ENCODE measurements at regions not wholly inside any gene's neighbourhood (a gene's known extent, or its start where the extent isn't known, plus 50 kb on each side); places are given as distances from the start of the nearest gene placed in this dataset.

- DNase-seq: no peak
Measured at GRCh38 chr6:139553916-139554315, 179.5 kb upstream of the CITED2 start.

- no peak for DNase-seq
Measured at GRCh38 chr6:139551376-139551775, 176.9 kb upstream of the CITED2 start.

- DNase-seq: no peak
Measured at GRCh38 chr6:139550361-139550760, 175.9 kb upstream of the CITED2 start.

GRCh38 chr6:139549561-139550070, 175.2 kb upstream of the CITED2 start:
- DNase-seq: no peak

- DNase-seq: no peak
Measured at GRCh38 chr6:139547804-139548203, 173.4 kb upstream of the CITED2 start.

GRCh38 chr6:139547122-139547776, 172.8 kb upstream of the CITED2 start:
- DNase-seq: no peak

GRCh38 chr6:139546106-139546472, 171.6 kb upstream of the CITED2 start:
- DNase-seq: no peak

- no peak for DNase-seq
Measured at GRCh38 chr6:139545206-139546105, 171.0 kb upstream of the CITED2 start.

- DNase-seq: no peak
Measured at GRCh38 chr6:139544701-139545057, 170.2 kb upstream of the CITED2 start.

GRCh38 chr6:139542351-139542750, 167.9 kb upstream of the CITED2 start:
- DNase-seq: no peak

- DNase-seq: no peak
Measured at GRCh38 chr6:139540894-139541293, 166.4 kb upstream of the CITED2 start.

- no peak for DNase-seq
Measured at GRCh38 chr6:139540276-139540675, 165.8 kb upstream of the CITED2 start.

- peak; percentile 73 for DNase-seq
Measured at GRCh38 chr6:139539852-139540251, 165.4 kb upstream of the CITED2 start.

- DNase-seq: no peak
Measured at GRCh38 chr6:139538366-139538765, 163.9 kb upstream of the CITED2 start.

GRCh38 chr6:139536751-139537617, 162.5 kb upstream of the CITED2 start:
- DNase-seq: no peak

GRCh38 chr6:139534472-139535115, 160.1 kb upstream of the CITED2 start:
- no peak for DNase-seq

- peak; percentile 18 for DNase-seq
Measured at GRCh38 chr6:139533573-139534471, 159.4 kb upstream of the CITED2 start.

GRCh38 chr6:139533171-139533570, 158.7 kb upstream of the CITED2 start:
- DNase-seq: no peak

- DNase-seq: no peak
Measured at GRCh38 chr6:139531148-139532115, 157.0 kb upstream of the CITED2 start.

GRCh38 chr6:139530561-139530960, 156.1 kb upstream of the CITED2 start:
- no peak for DNase-seq
